BE2C (cell line): ENCODE measurements at regions not wholly inside any gene's neighbourhood (a gene's known extent, or its start where the extent isn't known, plus 50 kb on each side); places are given as distances from the start of the nearest gene placed in this dataset.

Experiments
- DNase-seq: peaks from one replicate; pipeline ENCODE4 v3.0.0-alpha.2; 2020
- H3K27me3 ChIP-seq: fragments of 250-450 bp; sonication (Bioruptor Pico); 2 replicates; pipeline ENCODE4 v1.5.1; 2020; ENCODE audit warnings: mild to moderate bottlenecking
- H3K36me3 ChIP-seq: fragments of 250-450 bp; sonication (Bioruptor Pico); 2 replicates; pipeline ENCODE4 v1.5.1; 2020; ENCODE audit warnings: mild to moderate bottlenecking
- H3K4me1 ChIP-seq: fragments of 250-450 bp; sonication (Bioruptor Pico); 2 replicates; pipeline ENCODE4 v1.5.1; 2020
- H3K4me3 ChIP-seq: 2 replicates; pipeline ENCODE4 v1.5.1; 2011; ENCODE audit warnings: low read depth, low read length
- H3K9me3 ChIP-seq: fragments of 250-450 bp; sonication (Bioruptor Pico); 2 replicates; pipeline ENCODE4 v1.5.1; 2020
- TF ChIP-seq, protein P1 (sequence below): IDR thresholded peaks from 2 replicates; pipeline ENCODE4 v1.5.1; 2012; ENCODE audit warnings: mild to moderate bottlenecking, low read depth, low read length

DNA sequence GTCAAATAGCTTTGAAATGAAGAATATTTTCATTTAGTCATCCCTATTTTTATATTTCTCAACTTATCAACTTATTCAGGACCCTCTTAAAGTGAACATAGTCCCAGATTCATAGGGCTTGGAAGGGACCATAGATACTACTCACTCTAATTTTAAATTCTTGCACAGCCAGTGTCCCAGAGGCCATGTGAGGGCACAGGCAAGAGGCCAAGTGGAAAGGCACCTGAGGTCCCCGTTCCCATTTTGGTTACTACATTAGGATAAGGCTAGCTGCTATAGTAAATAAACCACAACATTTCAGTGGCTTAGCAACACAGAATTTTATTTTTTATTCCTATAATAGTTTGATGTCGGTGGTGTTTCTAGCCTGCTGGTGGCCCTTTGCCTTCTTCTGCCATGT lies 227.8 kb downstream of the SPTSSA start:
- TF ChIP-seq, protein P1, sequence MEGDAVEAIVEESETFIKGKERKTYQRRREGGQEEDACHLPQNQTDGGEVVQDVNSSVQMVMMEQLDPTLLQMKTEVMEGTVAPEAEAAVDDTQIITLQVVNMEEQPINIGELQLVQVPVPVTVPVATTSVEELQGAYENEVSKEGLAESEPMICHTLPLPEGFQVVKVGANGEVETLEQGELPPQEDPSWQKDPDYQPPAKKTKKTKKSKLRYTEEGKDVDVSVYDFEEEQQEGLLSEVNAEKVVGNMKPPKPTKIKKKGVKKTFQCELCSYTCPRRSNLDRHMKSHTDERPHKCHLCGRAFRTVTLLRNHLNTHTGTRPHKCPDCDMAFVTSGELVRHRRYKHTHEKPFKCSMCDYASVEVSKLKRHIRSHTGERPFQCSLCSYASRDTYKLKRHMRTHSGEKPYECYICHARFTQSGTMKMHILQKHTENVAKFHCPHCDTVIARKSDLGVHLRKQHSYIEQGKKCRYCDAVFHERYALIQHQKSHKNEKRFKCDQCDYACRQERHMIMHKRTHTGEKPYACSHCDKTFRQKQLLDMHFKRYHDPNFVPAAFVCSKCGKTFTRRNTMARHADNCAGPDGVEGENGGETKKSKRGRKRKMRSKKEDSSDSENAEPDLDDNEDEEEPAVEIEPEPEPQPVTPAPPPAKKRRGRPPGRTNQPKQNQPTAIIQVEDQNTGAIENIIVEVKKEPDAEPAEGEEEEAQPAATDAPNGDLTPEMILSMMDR, result no peak
- Histone ChIP-seq H3K4me3 (no peak overlapping the region), H3K9me3 (no peaks in the 10 kb centered on the region), H3K36me3 (no peaks in the 10 kb centered on the region), H3K27me3 (no peaks in the 10 kb centered on the region), H3K4me1 (no peaks in the 10 kb centered on the region)
- DNase-seq, result no peak

DNA sequence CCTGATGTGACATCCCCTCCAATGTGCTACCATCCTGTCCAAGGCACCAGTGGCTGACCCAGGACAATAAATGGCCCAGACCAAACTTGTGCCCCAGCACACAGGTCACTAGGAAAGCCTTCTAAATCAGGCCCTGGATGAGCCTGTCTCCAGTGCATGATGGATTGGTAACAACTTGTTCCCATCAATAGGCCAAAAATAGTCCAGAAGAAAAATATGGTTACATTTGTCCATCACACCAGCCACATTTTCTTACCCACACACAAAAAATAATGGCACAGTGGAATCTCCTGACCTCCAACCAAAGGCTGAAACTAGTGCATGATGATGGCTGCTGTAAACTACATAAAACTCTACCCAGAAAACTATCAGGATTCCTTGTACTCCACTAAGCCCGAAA lies 228.4 kb downstream of the SPTSSA start:
- H3K4me3 ChIP-seq, result no peak overlapping the region
- no peaks in the 10 kb centered on the region for H3K27me3 ChIP-seq
- H3K9me3 ChIP-seq, result no peaks in the 10 kb centered on the region
- no peaks in the 10 kb centered on the region for H3K36me3 ChIP-seq
- no peak for DNase-seq
- TF ChIP-seq, protein P1, result no peak
- no peaks in the 10 kb centered on the region for H3K4me1 ChIP-seq

DNA sequence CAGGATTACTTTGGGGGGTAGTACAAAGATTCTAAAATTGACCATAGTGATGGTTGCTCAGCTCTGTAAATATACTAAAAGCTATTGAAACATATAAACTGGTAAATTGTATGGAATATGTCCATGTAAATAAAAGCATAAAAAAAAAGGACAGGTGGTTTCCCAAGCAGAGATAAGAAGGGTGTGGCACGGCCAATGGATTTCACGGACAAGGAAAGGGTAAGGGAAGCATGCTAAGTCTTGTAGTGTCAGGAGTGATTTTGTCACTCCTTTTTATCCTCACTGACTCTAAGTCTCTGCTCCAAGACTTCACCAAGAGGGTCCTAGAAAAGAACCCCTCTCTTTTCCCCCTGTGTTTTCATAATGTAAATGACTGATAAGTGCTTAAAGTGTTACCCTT lies 229.2 kb downstream of the SPTSSA start:
- no peak for DNase-seq
- no peaks in the 10 kb centered on the region for H3K9me3 ChIP-seq

DNA sequence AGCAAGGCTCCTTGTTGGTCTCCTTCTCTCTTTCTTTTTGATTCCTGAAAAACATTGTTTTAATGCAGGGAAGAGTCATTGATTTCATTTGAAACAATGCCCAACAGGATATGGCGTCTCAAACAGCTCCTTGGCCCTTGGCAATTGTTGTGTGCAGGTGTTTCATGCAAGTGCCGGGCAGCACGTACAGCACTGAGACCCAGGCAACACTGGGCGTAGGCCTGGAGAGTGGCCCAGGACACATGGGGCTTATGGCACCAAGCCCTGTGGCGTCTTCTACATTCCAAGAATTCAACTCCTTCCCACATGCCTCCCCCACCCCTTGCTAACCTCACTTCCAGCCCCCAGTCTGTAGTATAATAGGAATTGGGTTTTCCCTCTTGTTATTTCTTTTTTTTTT lies 230.4 kb downstream of the SPTSSA start:
- Histone ChIP-seq H3K4me3 (no peak overlapping the region), H3K36me3 (no peaks in the 10 kb centered on the region), H3K27me3 (no peaks in the 10 kb centered on the region; the same call in 1 of the 2 replicates), H3K4me1 (no peaks in the 10 kb centered on the region), H3K9me3 (no peaks in the 10 kb centered on the region)
- no peak for DNase-seq
- TF ChIP-seq, protein P1, result no peak

More for the DNA sequence above, 229.2 kb downstream of the SPTSSA start:
- Histone ChIP-seq H3K4me3 (no peak overlapping the region), H3K4me1 (no peaks in the 10 kb centered on the region), H3K36me3 (no peaks in the 10 kb centered on the region), H3K27me3 (no peaks in the 10 kb centered on the region)
- TF ChIP-seq, protein P1, result no peak

DNA sequence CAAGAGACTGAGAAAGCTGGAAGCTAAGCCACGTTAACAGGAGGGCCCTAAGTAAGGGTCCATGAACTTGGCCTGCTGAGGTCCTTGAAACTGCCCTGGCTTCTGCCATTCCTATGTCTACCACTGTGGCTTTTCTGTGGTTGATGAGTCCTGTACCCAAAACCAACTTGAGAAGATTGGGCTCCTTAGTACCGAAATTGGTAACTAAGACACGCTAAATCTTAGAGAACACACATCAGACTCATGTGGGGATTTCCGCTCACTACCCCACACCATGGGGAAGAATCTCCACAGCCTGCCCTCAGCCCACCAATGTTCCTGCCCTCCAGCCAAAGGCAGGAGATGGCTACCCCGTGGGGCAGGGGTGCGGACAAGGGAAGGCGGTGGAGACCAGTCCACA lies 232.9 kb downstream of the SPTSSA start:
- no peak for DNase-seq
- TF ChIP-seq, protein P1, result no peak
- H3K27me3 ChIP-seq, result peaks cover 4% of the 10 kb centered on the region; the same call in 1 of the 2 replicates
- no peaks in the 10 kb centered on the region for H3K9me3 ChIP-seq
- no peaks in the 10 kb centered on the region for H3K4me1 ChIP-seq
- H3K36me3 ChIP-seq, result no peaks in the 10 kb centered on the region
- H3K4me3 ChIP-seq, result no peak overlapping the region

DNA sequence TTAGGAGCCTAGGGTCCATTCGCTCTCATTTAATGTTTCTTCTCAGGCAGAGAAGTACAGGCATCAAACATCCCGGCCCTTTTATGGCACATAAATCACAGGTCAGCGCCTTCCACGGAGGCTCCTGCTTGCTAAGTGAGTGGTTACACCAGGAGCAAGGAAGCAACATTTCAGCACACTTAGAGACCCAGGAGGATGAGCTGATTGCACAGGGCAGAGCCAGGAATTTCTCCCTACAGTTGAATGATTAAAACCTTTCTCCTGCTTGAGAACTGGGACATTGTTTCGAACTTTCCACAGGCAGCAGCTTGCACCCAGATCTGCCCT lies 233.4 kb downstream of the SPTSSA start:
- Histone ChIP-seq H3K4me3 (no peak overlapping the region), H3K9me3 (no peaks in the 10 kb centered on the region), H3K36me3 (no peaks in the 10 kb centered on the region), H3K4me1 (no peaks in the 10 kb centered on the region), H3K27me3 (peaks cover 9% of the 10 kb centered on the region; the same call in 1 of the 2 replicates)
- DNase-seq, result no peak
- TF ChIP-seq, protein P1, result no peak
